Trophoblast cell (in vitro differentiated cells and primary cell): ENCODE measurements at regions not wholly inside any gene's neighbourhood (a gene's known extent, or its start where the extent isn't known, plus 50 kb on each side); places are given as distances from the start of the nearest gene placed in this dataset.
A peak's percentile ranks its signal among the peaks of the same experiment; 100 is the strongest.

Experiments used
- DNase-seq, 2 donors: peaks; one replicate each; pipeline ENCODE4 v3.0.0-alpha.2; 2016
- H2AFZ ChIP-seq: 2 replicates; pipeline ENCODE4 v1.6.1; 2013; ENCODE audit warnings: low read length, moderate library complexity, mild to moderate bottlenecking; ENCODE audit not compliant: insufficient read depth, poor library complexity
- H2AK5ac ChIP-seq: 2 replicates; pipeline ENCODE4 v1.6.1; 2013; ENCODE audit warnings: mild to moderate bottlenecking, low read length
- H2BK120ac ChIP-seq: 2 replicates; pipeline ENCODE4 v1.6.1; 2013; ENCODE audit warnings: low read length, mild to moderate bottlenecking, moderate library complexity; ENCODE audit not compliant: insufficient read depth, poor library complexity
- H2BK12ac ChIP-seq: 2 replicates; pipeline ENCODE4 v1.6.1; 2013; ENCODE audit warnings: mild to moderate bottlenecking, low read length, moderate library complexity
- H2BK5ac ChIP-seq: 2 replicates; pipeline ENCODE4 v1.6.1; 2013; ENCODE audit warnings: low read length, low read depth, moderate library complexity, mild to moderate bottlenecking; ENCODE audit not compliant: poor library complexity
- H3K14ac ChIP-seq: 2 replicates; pipeline ENCODE4 v1.6.1; 2013; ENCODE audit warnings: mild to moderate bottlenecking, low read length
- H3K18ac ChIP-seq: 2 replicates; pipeline ENCODE4 v1.6.1; 2013; ENCODE audit warnings: mild to moderate bottlenecking, low read length
- H3K23ac ChIP-seq: 2 replicates; pipeline ENCODE4 v1.6.1; 2013; ENCODE audit warnings: low read length
- H3K27ac ChIP-seq: 2 replicates; pipeline ENCODE4 v1.5.1; 2013; ENCODE audit warnings: low read depth, mild to moderate bottlenecking, inconsistent platforms, low read length, moderate library complexity
- H3K27me3 ChIP-seq: 2 replicates; pipeline ENCODE4 v1.6.1; 2013; ENCODE audit warnings: inconsistent platforms, mild to moderate bottlenecking, low read length, moderate library complexity; ENCODE audit not compliant: insufficient read depth
- H3K36me3 ChIP-seq, 2 experiments: 1 replicate in 1 of 2; 2 replicates in 1 of 2; pipeline ENCODE4 v1.6.1; 2013; ENCODE audit warnings: low read length in 2 of 2, mild to moderate bottlenecking in 2 of 2, moderate library complexity in 1 of 2; ENCODE audit not compliant: insufficient read depth in 2 of 2, control insufficient read depth in 1 of 2
- H3K4ac ChIP-seq: 2 replicates; pipeline ENCODE4 v1.6.1; 2013; ENCODE audit warnings: low read depth, mild to moderate bottlenecking, low read length, moderate library complexity
- H3K4me1 ChIP-seq, 2 experiments: 1 replicate in 1 of 2; 2 replicates in 1 of 2; pipeline ENCODE4 v1.6.1; 2013; ENCODE audit warnings: low read length in 2 of 2, mild to moderate bottlenecking in 2 of 2, moderate library complexity in 1 of 2; ENCODE audit not compliant: insufficient read depth in 2 of 2, control insufficient read depth in 1 of 2
- H3K4me2 ChIP-seq: 2 replicates; pipeline ENCODE4 v1.6.1; 2013; ENCODE audit warnings: inconsistent platforms, mild to moderate bottlenecking, low read length, moderate library complexity
- H3K4me3 ChIP-seq: 2 replicates; pipeline ENCODE4 v1.5.1; 2013; ENCODE audit warnings: mild to moderate bottlenecking, low read depth, low read length, inconsistent platforms
- H3K79me1 ChIP-seq: one replicate; pipeline ENCODE4 v1.6.1; 2013; ENCODE audit warnings: low read length
- H3K79me2 ChIP-seq: 2 replicates; pipeline ENCODE4 v1.6.1; 2013; ENCODE audit warnings: low read length, mild to moderate bottlenecking; ENCODE audit not compliant: control insufficient read depth, insufficient read depth, poor library complexity
- H3K9ac ChIP-seq: 2 replicates; pipeline ENCODE4 v1.6.1; 2013; ENCODE audit warnings: mild to moderate bottlenecking, low read length
- H3K9me3 ChIP-seq: 2 replicates; pipeline ENCODE4 v1.6.1; 2013; ENCODE audit warnings: low read depth, mild to moderate bottlenecking, control low read depth, inconsistent platforms, low read length; ENCODE audit not compliant: insufficient read depth
- H4K12ac ChIP-seq: 2 replicates; pipeline ENCODE4 v1.6.1; 2013; ENCODE audit warnings: low read depth, mild to moderate bottlenecking, low read length, moderate library complexity
- H4K8ac ChIP-seq: 2 replicates; pipeline ENCODE4 v1.6.1; 2013; ENCODE audit warnings: low read depth, mild to moderate bottlenecking, low read length, moderate library complexity
- H4K91ac ChIP-seq: one replicate; pipeline ENCODE4 v1.6.1; 2013; ENCODE audit warnings: low read depth, mild to moderate bottlenecking, low read length, moderate library complexity
- WGBS: extraction: QIAGEN DNeasy Blood & Tissue Kit; methylation state at CpG from one replicate; pipeline ENCODE4 v1.1.7; 2013; ENCODE audit warnings: missing lambda C conversion rate; ENCODE audit not compliant: insufficient read length, insufficient coverage; ENCODE audit errors: extremely low coverage; 5-methylcytosine and 5-hydroxymethylcytosine counted together

DNA sequence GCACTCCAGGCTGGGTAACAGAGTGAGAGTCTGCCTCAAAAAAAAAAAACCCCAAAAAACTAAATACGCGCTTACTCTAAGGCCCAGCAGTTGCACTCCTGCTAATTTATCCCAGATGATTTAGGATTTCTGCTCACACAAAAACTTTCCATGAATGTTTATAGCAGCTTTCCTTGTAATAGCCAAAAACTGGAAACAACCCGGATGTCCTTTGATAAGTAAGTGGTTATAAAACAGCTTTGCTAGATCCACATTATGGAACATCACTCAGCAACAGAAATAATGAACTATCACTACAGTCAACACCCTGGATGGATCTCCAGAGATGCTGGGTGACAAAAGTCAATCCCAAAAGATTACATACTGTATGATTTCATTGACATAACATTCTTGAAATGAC lies 220.4 kb upstream of the JARID2 start:
- no peaks in the 10 kb centered on the region for H3K79me1 ChIP-seq
- no peak overlapping the region for H4K8ac ChIP-seq
- WGBS: no CpG with 5 or more reads among the region's 3 CpGs
- H3K4me1 ChIP-seq: peaks cover 5 to 7% of the 10 kb centered on the region in 2 experiments
- H3K18ac ChIP-seq: no peak overlapping the region
- H3K4me3 ChIP-seq: no peak overlapping the region
- no peak overlapping the region for H2AFZ ChIP-seq
- H3K14ac ChIP-seq: no peak overlapping the region
- H3K27ac ChIP-seq: no peak overlapping the region
- no peak overlapping the region for H3K23ac ChIP-seq
- no peaks in the 10 kb centered on the region for H3K36me3 ChIP-seq
- H2BK5ac ChIP-seq: no peak overlapping the region
- H3K4ac ChIP-seq: no peak overlapping the region
- no peak overlapping the region for H3K9ac ChIP-seq
- H4K12ac ChIP-seq: no peak overlapping the region
- no peak overlapping the region for H2BK120ac ChIP-seq
- no peak overlapping the region for H3K4me2 ChIP-seq
- no peaks in the 10 kb centered on the region for H3K27me3 ChIP-seq
- no peak overlapping the region for H4K91ac ChIP-seq
- H3K79me2 ChIP-seq: no peaks in the 10 kb centered on the region
- H2BK12ac ChIP-seq: no peak overlapping the region
- no peak overlapping the region for H2AK5ac ChIP-seq
- peak in 1 of 2 donors; percentile 29 for DNase-seq
- no peaks in the 10 kb centered on the region for H3K9me3 ChIP-seq

DNA sequence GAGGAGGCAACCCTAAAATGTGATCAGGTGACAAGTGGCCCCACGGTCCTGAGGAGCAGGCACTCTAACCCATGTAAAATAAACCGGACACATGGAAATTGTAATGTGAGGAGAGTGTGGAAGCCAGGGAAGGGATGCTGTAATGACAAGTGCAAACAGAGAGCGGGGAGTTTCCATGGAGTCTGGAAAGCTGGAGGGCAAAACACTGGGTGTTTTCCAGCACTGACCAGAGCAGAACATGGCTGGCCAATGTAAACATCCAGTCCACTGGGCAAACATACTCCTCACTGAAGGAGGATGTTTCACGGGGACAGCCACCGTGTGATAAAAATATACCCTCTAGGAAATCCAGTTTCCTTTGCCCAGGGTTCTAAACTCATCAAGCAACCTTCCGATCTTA lies 219.0 kb upstream of the JARID2 start:
- no peak overlapping the region for H4K91ac ChIP-seq
- H3K79me2 ChIP-seq: no peaks in the 10 kb centered on the region
- no peak overlapping the region for H2BK5ac ChIP-seq
- H3K4ac ChIP-seq: no peak overlapping the region
- H3K79me1 ChIP-seq: no peaks in the 10 kb centered on the region
- H3K18ac ChIP-seq: no peak overlapping the region
- H3K27me3 ChIP-seq: no peaks in the 10 kb centered on the region
- H2AFZ ChIP-seq: no peak overlapping the region
- no CpG with 5 or more reads among the region's 6 CpGs for WGBS
- no peak overlapping the region for H2AK5ac ChIP-seq
- peaks cover 1 to 3% of the 10 kb centered on the region in 2 experiments for H3K4me1 ChIP-seq
- H3K9ac ChIP-seq: no peak overlapping the region
- H3K9me3 ChIP-seq: no peaks in the 10 kb centered on the region
- H3K4me3 ChIP-seq: no peak overlapping the region
- H3K23ac ChIP-seq: no peak overlapping the region
- H4K8ac ChIP-seq: no peak overlapping the region
- DNase-seq: peak; percentile 30 to 44
- H2BK12ac ChIP-seq: no peak overlapping the region
- H3K14ac ChIP-seq: no peak overlapping the region
- no peak overlapping the region for H4K12ac ChIP-seq
- no peak overlapping the region for H2BK120ac ChIP-seq
- no peaks in the 10 kb centered on the region for H3K36me3 ChIP-seq
- H3K27ac ChIP-seq: no peak overlapping the region
- H3K4me2 ChIP-seq: no peak overlapping the region

DNA sequence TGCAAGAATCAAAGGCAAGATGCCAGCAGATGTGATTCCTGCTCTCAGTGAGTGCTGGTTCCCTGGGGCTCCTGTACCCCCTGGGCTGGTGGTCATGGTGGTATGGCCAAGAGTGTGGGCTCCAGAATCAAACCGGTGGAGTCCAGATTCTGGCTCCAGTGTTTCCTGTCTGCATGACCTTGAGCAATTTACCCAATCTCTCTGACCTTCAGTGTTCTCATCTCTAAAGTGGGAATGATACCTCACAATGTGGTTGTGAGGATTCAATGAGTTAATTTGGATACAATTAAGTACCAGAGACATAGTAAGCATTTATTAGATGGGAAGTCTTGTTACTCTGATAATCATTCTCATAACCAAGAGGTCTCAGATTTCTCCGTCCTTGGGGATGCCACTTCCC lies 218.4 kb upstream of the JARID2 start:
- no peaks in the 10 kb centered on the region for H3K79me1 ChIP-seq
- no peak overlapping the region for H4K12ac ChIP-seq
- no peak overlapping the region for H3K23ac ChIP-seq
- H3K9ac ChIP-seq: no peak overlapping the region
- H3K9me3 ChIP-seq: no peaks in the 10 kb centered on the region
- no peak overlapping the region for H4K8ac ChIP-seq
- H2AFZ ChIP-seq: no peak overlapping the region
- no peak overlapping the region for H3K4me3 ChIP-seq
- H3K4me1 ChIP-seq: no peaks in the 10 kb centered on the region
- H3K4ac ChIP-seq: no peak overlapping the region
- H2BK12ac ChIP-seq: no peak overlapping the region
- H2BK5ac ChIP-seq: no peak overlapping the region
- H2BK120ac ChIP-seq: no peak overlapping the region
- no peaks in the 10 kb centered on the region for H3K79me2 ChIP-seq
- no peak overlapping the region for H3K27ac ChIP-seq
- WGBS: no CpG with 5 or more reads among the region's 2 CpGs
- H3K4me2 ChIP-seq: no peak overlapping the region
- no peak overlapping the region for H3K14ac ChIP-seq
- H3K36me3 ChIP-seq: no peaks in the 10 kb centered on the region
- H3K27me3 ChIP-seq: no peaks in the 10 kb centered on the region
- H3K18ac ChIP-seq: no peak overlapping the region
- no peak overlapping the region for H2AK5ac ChIP-seq
- no peak overlapping the region for H4K91ac ChIP-seq
- DNase-seq: no peak

DNA sequence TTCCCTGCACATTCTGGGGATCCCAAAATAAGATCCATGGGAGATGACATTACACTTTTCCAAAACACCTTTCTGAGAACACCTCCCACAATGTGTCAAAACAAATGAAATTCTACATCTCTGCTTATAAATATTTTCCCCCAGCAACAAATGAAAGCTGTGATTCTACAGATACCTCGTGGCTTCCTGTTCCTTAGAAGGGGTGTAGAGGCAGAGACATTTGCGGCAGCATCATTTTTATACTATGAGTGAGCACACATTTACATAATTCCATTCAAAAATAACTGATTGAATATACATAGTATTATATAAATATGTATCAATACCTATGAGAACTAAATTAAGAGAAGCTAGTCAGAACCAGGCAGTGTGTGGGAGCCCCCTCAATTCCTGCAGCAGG lies 213.9 kb upstream of the JARID2 start:
- H4K91ac ChIP-seq: no peak overlapping the region
- H3K4me3 ChIP-seq: no peak overlapping the region
- no peak overlapping the region for H3K4me2 ChIP-seq
- no peak overlapping the region for H4K12ac ChIP-seq
- no peaks in the 10 kb centered on the region for H3K79me1 ChIP-seq
- H2BK120ac ChIP-seq: no peak overlapping the region
- H3K79me2 ChIP-seq: no peaks in the 10 kb centered on the region
- no peak overlapping the region for H2BK12ac ChIP-seq
- H3K27ac ChIP-seq: no peak overlapping the region
- no CpG with 5 or more reads among the region's 2 CpGs for WGBS
- no peak overlapping the region for H2BK5ac ChIP-seq
- H3K9me3 ChIP-seq: no peaks in the 10 kb centered on the region
- no peak overlapping the region for H3K23ac ChIP-seq
- H3K18ac ChIP-seq: no peak overlapping the region
- H2AFZ ChIP-seq: no peak overlapping the region
- H3K27me3 ChIP-seq: no peaks in the 10 kb centered on the region
- no peak overlapping the region for H3K14ac ChIP-seq
- H3K4ac ChIP-seq: no peak overlapping the region
- no peak overlapping the region for H2AK5ac ChIP-seq
- H3K4me1 ChIP-seq: peaks cover 0 to 5% of the 10 kb centered on the region in 2 experiments
- DNase-seq: no peak
- H4K8ac ChIP-seq: no peak overlapping the region
- no peaks in the 10 kb centered on the region for H3K36me3 ChIP-seq
- H3K9ac ChIP-seq: no peak overlapping the region
